ENCODE measurements at regions not wholly inside any gene's neighbourhood (a gene's known extent, or its start where the extent isn't known, plus 50 kb on each side); places are given as distances from the start of the nearest gene placed in this dataset.
"Not testable (repeated sequence)": the region's sequence is repeated elsewhere in the genome, so short reads cannot be mapped to it uniquely, and the experiment has no call there.

DNA sequence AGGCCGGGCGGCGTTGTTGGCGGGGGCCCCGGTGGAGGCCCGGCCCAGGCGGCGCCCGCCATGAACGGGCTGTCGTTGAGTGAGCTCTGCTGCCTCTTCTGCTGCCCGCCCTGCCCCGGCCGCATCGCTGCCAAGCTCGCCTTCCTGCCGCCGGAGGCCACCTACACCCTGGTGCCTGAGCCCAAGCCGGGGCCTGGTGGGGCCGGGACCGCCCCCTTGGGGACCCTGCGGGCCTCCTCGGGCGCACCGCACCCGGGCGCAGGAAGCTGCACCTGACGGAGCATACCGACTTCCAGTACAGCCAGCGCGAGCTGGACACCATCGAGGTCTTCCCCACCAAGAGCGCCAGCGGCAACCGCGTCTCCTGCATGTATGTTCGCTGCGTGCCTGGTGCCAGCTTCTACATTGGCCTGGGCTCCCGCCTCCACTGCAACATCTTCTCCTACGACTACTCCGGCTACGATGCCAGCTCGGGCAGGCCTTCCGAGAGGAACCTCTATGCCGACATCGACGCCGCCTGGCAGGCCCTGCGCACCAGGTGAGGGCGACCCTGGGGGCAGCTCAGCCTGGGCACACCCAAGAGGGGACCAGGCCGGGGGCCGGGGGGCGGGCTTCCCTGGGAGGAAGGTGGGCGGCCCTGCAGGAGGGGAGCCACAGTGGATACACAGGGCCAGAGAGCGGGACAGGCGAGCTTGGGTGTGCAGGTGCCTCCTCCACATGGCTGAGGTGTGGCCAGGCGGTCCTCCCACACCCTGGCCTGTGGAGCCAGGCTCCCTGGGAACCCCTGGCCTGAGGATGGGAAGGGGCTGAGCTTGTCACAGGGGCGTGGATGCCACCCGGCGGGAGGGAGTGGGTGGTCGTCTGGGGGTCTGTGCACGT lies 201.6 kb downstream of the USP22 start:
- H3K4me3 ChIP-seq: peak overlapping the region in 3 of 12 donors; percentile 23 to 31 (median 24)

DNA sequence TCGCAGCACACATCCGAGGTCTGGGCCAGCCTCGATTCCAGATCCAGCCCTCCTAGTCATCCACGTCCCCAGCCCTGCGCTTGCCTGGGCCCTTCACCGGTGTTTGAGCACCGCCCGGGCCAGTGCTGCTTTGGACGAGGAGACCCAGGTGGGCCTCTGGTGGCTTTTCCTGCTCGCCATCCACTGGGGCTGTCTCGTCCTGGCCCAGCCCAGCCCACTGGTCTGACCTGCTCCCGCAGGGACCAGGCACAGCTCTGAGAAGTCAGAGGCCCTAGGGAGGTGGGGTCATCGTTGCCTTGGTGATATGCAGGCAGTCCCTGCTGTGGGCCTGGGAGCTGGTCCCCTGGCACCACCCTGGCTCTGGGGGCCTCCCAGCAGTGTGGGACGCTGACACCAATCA lies 200.8 kb downstream of the USP22 start:
- 78 to 100% (median 86%) methylated on average over 2 to 14 of the region's 14 CpGs for WGBS, 4 donors
- ATAC-seq; H3K4me3 ChIP-seq; DNase-seq; H3K9me3 ChIP-seq; H3K27ac ChIP-seq; intact Hi-C loops (cut with DNase I); H3K36me3 ChIP-seq: not testable (repeated sequence)
- Histone ChIP-seq H3K27me3 (peaks cover 10 to 68% (median 32%) of the 10 kb centered on the region in 9 donors), H3K4me1 (peaks cover 0 to 15% (median 0%) of the 10 kb centered on the region in 12 donors)

More for the DNA sequence above, 201.6 kb downstream of the USP22 start:
- H3K9me3 ChIP-seq; ATAC-seq; H3K27ac ChIP-seq; H3K36me3 ChIP-seq; intact Hi-C loops (cut with DNase I); DNase-seq: not testable (repeated sequence)
- H3K4me1 ChIP-seq: peaks cover 0 to 15% (median 0%) of the 10 kb centered on the region in 12 donors
- peaks cover 8 to 71% (median 32%) of the 10 kb centered on the region in 9 donors for H3K27me3 ChIP-seq
- WGBS, 4 donors: 36 to 83% (median 47%) methylated on average over 15 to 62 of the region's 62 CpGs

DNA sequence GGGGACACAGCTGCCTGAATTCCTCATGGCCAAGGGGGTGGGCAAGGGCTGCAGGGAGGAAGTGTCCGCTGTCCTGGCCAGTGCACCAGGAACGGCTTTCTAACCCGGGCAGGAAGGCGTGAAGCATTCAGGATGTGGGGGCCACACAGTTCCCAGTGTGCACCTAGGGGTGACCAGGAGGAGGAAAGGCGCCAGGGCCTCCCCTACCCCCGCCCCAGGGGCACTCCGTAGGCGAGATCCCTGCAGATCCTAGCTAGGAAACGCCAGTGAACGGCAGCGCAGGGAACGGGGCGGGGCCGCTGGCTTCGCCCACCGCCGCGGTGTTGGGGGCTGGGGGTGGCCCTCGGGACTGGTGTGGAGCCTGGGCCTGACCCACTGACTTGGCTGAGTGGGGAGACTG lies 199.6 kb downstream of the USP22 start:
- H3K27me3 ChIP-seq: peaks cover 10 to 73% (median 32%) of the 10 kb centered on the region in 9 donors
- H3K27ac ChIP-seq; H3K36me3 ChIP-seq; DNase-seq; intact Hi-C loops (cut with DNase I); ATAC-seq; H3K9me3 ChIP-seq: not testable (repeated sequence)
- H3K4me1 ChIP-seq: peaks cover 0 to 15% (median 0%) of the 10 kb centered on the region in 12 donors
- 34 to 73% (median 52%) methylated on average over 4 to 19 of the region's 19 CpGs for WGBS, 4 donors
- H3K4me3 ChIP-seq: peak overlapping the region in 1 of 12 donors; percentile 35

DNA sequence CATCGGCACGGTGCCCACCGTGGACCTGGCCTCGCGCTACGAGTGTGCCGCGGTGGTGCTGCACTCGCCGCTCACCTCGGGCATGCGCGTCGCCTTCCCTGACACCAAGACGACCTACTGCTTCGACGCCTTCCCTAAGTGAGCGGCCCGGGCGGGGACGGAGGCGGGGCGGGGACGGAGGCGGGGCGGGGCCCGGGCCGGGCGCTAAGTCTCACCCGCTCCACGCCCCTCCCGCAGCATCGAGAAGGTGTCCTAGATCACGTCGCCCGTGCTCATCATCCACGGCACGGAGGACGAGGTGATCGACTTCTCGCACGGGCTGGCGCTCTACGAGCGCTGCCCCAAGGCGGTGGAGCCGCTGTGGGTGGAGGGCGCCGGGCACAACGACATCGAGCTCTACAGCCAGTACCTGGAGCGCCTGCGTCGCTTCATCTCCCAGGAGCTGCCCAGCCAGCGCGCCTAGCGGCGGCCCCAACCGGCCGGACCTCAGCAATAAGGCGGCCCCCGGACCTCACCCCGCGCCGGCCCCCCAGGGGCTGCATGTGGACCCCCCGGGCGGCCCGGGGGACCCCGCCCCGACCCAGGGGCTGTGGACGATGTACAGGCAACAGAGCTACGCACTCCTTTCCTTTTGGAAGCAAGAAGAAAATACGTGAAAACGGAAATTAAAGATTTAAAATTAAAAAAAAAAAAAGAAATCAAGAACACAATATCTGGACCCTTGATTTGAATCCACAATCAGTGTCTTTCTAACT lies 198.8 kb downstream of the USP22 start:
- peak overlapping the region in 3 of 12 donors; percentile 11 to 35 (median 28) for H3K4me3 ChIP-seq
- H3K9me3 ChIP-seq; DNase-seq; H3K36me3 ChIP-seq; intact Hi-C loops (cut with DNase I); ATAC-seq; H3K27ac ChIP-seq: not testable (repeated sequence)
- peaks cover 0 to 15% (median 0%) of the 10 kb centered on the region in 12 donors for H3K4me1 ChIP-seq
- 2 to 6% (median 5%) methylated on average over 13 to 65 of the region's 74 CpGs for WGBS, 4 donors
- peaks cover 10 to 75% (median 32%) of the 10 kb centered on the region in 9 donors for H3K27me3 ChIP-seq

DNA sequence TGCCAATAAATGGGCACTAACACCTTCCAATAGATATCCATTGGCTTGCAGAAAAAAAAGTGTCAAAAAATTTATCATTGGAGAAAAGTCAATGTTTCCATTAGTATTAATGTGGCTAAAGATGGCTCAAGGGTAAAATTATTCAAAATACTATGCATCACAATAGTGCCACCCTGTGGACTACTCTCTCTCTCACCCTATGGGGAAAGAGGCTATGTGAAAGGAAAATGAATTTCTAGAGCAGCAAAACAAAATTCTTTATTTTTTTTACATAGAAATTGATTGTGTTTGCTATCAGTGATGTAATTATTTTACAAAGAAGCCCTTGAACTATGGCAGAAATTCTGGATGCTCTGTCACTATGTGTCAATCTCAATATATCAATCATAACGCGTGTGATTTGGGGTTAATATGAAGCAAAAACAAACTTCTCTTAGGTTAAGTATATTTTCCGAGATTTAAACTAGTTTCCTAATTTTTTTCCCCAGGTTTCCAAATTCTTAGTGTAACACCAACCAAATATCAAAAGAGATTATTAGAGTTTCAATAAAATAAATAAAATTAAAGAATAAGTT lies 193.9 kb downstream of the USP22 start:
- H3K36me3 ChIP-seq, H3K9me3 ChIP-seq, H3K27ac ChIP-seq, H3K4me3 ChIP-seq, DNase-seq, ATAC-seq: not testable (repeated sequence)
- WGBS, 4 donors: 59 to 71% (median 66%) methylated on average over 3 of the region's 3 CpGs
- TF ChIP-seq, protein P1, sequence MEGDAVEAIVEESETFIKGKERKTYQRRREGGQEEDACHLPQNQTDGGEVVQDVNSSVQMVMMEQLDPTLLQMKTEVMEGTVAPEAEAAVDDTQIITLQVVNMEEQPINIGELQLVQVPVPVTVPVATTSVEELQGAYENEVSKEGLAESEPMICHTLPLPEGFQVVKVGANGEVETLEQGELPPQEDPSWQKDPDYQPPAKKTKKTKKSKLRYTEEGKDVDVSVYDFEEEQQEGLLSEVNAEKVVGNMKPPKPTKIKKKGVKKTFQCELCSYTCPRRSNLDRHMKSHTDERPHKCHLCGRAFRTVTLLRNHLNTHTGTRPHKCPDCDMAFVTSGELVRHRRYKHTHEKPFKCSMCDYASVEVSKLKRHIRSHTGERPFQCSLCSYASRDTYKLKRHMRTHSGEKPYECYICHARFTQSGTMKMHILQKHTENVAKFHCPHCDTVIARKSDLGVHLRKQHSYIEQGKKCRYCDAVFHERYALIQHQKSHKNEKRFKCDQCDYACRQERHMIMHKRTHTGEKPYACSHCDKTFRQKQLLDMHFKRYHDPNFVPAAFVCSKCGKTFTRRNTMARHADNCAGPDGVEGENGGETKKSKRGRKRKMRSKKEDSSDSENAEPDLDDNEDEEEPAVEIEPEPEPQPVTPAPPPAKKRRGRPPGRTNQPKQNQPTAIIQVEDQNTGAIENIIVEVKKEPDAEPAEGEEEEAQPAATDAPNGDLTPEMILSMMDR (IDR thresholded peaks at IDR 0.05): peak in 10 of 12 donors; percentile 6 to 51 (median 33)
- Histone ChIP-seq H3K4me1 (peaks cover 0 to 16% (median 0%) of the 10 kb centered on the region in 12 donors), H3K27me3 (peaks cover 6 to 62% (median 40%) of the 10 kb centered on the region in 9 donors)
- intact Hi-C loops (cut with DNase I): loop anchor here in 1 of 10 donors (5.0 kb wide), 1 partner anchor 622 kb away; no protein-coding TSS in a partner anchor

DNA sequence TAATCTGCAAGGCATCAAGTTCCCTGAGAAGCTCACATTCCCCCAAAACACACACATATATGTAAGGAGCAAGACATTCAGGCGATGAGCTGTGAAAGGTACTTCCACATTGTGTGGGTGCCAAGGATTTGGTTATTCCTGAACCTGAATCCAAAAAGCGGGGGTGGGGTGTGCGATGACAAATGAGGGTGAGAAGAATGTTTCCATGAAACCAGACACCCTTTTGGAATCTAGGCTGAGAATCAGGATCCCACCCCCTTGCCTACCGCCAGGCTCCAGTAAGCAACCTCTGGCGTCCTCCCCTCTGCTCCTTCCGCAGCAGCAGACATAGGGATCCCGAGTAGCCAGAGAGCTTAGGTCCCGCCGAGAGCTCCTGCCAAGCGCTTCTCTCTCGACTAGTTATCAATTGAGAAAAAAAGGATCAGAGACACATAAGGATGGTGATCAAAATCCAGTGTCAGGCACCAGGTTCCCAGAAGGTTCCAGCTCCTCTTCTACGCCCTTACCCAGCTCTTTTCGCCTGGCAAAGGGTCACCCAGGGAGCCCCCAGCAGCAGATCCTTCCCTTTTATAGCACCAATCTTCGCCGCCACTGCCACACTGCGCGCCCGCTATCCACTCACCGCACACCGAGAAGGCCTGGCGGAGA lies 191.1 kb downstream of the USP22 start:
- H3K9me3 ChIP-seq; DNase-seq; H3K36me3 ChIP-seq; intact Hi-C loops (cut with DNase I): not testable (repeated sequence)
- ATAC-seq: peak in 3 of 4 donors; percentile 39 to 73 (median 61)
- WGBS, 4 donors: 3 to 8% (median 4%) methylated on average over 17 to 21 of the region's 21 CpGs
- Histone ChIP-seq H3K27ac (peak overlapping the region in 1 of 12 donors; percentile 24), H3K4me1 (peaks cover 0 to 14% (median 0%) of the 10 kb centered on the region in 12 donors), H3K27me3 (peaks cover 0 to 55% (median 32%) of the 10 kb centered on the region in 9 donors), H3K4me3 (peak overlapping the region in 10 of 12 donors; percentile 7 to 51 (median 34))
